Colon (tissue), 2 donors: ENCODE measurements at regions not wholly inside any gene's neighbourhood (a gene's known extent, or its start where the extent isn't known, plus 50 kb on each side); places are given as distances from the start of the nearest gene placed in this dataset.

ENCODE experiments used
- FAIRE-seq: peaks from 2 replicates; lab custom pipeline; 2012; peaks lifted over from hg19 to GRCh38; lab: Jason Lieb, UNC
- donor health status: control.
- donor health status: control.

- FAIRE-seq, result no peak
Measured at GRCh38 chr16:86411897-86412296, 98.4 kb upstream of the FOXF1 start.

GRCh38 chr16:86414991-86415740, 95.2 kb upstream of the FOXF1 start:
- FAIRE-seq, result no peak

DNA sequence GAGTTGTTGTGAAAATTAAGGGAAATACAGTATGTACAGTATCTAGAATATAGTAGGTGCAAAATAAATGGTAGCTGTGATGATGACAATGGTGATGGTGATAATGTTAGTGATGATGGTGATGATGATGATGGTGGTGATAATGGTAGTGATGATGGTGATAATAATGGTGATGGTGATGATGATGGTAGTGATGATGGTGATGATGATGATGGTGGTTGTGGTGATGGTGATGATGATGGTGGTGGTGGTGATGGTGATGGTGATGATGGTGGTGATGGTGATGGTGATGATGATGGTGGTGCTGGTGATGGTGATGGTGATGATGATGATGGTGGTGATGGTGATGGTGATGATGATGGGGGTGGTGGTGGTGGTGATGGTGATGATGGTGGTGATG, 91.3 kb upstream of the FOXF1 start:
- FAIRE-seq, result no peak

DNA sequence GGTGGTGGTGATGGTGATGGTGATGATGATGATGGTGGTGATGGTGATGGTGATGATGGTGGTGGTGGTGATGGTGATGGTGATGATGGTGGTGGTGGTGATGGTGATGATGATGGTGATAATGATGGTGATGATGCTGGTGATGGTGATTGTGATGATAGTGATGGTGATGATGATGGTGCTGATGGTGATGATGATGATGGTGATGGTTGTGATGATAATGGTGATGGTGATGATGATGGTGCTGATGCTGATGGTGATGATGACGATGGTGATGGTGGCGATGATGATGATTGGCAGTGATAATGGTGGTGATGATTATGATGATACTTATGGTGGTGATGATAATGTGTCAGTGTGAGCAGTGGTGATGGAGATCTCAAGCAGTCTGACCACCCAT, 90.8 kb upstream of the FOXF1 start:
- peak; percentile 58 for FAIRE-seq

DNA sequence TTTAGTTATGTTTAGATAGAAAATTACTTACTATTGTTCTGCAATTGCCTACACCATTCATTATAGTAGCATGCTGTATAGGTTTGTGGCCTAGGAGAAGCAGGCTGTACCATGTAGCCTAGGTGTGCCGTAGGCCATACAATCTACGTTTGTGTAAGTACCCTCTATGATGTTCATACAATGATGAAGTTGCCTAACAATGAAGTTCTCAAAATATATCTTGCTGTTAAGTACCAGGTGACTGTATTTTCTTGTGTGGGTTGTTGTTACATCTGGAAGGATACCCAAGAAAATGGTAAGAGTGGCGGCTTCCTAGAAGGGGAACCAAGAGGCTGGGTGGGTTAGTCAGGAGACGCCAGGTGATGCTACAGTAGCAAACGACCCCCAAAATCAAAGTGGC, 88.3 kb upstream of the FOXF1 start:
- FAIRE-seq, result no peak

DNA sequence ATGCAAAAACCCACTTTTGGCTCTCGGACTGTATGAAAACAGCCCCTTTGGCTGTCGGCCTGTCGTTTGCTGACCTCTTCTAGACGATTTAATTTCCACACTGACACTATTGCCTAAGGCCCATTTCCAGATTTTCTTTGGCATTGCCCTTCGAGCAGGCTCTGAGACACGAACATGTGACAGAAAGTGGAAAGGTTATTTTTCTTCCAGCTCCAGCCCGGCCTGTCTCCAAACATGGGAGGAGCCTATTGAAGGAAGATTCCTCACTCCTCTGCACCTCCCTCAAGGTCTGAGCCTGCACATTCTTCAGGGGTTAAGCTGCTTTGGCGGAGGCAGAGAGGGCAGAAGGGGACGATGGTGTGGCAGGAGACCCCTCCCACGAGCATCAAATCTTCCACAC, 85.9 kb upstream of the FOXF1 start:
- FAIRE-seq, result no peak

GRCh38 chr16:86424985-86425384, 85.3 kb upstream of the FOXF1 start:
- FAIRE-seq, result no peak

DNA sequence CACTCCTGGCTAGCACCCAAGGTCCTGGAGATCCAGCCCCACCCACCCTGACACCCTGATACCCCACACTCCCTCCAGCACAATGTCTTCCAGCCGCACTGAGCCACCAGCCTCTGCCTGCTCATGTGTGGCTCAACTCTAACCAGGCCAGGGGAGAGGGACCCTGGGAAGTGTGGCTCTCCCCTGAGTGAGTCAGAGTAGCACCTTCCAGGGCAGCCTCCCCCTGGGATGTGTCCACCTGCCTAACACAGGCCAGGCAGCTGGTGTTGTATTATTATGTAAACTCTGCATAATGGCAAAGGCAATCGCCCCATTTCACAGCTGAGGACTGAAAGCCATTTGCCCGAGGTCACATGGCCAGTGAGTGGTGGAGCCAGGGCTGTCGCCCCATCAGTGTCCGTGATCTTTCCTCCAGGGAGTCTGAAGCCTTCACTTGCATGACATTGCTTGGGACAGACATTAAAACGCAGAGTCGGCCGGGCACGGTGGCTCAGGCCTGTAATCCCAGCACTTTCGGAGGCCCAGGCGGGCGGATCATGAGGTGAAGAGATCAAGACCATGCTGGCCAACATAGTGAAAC, 84.2 kb upstream of the FOXF1 start:
- no peak for FAIRE-seq

GRCh38 chr16:86427433-86427851, 82.9 kb upstream of the FOXF1 start:
- no peak for FAIRE-seq

- no peak for FAIRE-seq
Measured at GRCh38 chr16:86428729-86429517, 81.4 kb upstream of the FOXF1 start.

GRCh38 chr16:86429663-86430062, 80.7 kb upstream of the FOXF1 start:
- no peak for FAIRE-seq

DNA sequence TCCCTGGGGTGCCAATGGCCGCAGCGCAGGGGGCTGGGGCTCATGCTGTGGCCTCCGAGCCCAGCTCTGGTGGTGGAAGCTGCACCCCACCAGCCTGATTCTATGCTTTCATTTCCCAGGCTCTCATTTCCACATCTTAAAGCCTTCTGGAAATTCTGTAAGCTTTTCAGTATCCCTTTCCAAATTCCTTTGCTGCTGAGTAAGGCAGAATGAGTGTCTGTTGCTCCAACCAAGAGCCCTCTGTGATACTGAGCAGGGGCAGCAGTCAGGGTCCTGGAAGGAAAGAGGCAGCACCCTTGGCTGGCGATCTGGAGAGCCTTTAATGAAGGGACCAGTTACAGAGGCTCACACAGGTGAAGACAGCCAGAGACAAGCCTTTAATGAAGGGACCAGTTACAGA, 79.5 kb upstream of the FOXF1 start:
- no peak for FAIRE-seq

DNA sequence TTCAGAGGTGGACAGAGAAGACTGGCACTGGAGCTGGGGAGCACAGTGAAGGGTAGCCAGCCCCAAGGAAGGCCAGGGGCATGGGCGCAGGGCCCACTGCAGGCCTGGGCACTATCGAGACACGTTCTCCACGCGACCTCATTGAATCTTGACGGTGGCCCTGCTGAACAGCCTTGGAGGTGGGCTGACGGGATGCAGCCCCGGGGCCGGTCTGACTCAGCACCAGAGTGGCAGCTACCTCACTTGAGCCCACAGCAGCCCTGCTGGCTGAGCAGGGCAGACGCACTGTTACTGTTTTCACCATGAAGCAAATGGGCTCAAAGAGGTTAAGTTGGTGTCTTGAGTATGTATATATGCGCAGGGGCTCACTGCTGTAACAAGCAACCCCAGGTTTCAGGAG, 78.8 kb upstream of the FOXF1 start:
- no peak for FAIRE-seq

DNA sequence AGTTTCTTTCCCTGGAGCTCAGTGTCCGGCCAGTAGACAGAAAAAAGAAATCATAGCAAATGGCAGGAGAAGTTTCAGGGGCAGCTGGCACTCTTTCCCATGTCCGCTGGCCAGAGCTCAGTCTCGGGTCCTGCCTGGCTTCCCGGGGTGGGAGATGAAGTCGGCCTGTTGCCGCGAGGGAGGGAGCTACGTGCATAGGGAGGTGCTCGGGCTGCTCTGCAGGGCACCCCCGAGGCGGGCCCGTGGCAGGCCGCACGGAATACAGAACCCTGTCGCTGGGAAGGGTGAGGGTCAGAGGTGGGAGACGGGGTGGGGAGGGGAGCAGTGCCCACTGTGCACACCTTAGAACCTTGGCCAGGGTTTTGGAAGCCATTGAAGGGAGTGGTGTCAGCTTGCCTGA, 78.3 kb upstream of the FOXF1 start:
- no peak for FAIRE-seq

DNA sequence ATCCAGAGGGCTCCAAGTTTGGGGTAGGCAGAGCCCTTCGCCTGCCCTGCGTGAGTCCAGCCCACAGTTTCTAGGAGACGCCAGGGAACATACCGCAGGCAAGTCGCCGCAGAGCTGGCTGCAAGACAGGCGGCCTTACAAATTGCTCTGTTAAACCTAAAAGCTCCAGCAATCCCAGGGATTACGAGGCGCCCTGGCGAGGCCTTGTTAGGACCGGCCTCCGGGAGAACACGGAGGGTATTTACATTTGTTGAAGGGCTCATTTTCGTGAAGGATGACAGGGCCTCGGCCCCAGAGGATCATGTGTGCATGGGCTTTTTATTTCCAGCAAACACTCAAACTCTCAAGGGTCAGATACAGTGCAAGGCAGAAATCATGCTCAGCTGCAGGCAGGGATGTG, 77.6 kb upstream of the FOXF1 start:
- no peak for FAIRE-seq

DNA sequence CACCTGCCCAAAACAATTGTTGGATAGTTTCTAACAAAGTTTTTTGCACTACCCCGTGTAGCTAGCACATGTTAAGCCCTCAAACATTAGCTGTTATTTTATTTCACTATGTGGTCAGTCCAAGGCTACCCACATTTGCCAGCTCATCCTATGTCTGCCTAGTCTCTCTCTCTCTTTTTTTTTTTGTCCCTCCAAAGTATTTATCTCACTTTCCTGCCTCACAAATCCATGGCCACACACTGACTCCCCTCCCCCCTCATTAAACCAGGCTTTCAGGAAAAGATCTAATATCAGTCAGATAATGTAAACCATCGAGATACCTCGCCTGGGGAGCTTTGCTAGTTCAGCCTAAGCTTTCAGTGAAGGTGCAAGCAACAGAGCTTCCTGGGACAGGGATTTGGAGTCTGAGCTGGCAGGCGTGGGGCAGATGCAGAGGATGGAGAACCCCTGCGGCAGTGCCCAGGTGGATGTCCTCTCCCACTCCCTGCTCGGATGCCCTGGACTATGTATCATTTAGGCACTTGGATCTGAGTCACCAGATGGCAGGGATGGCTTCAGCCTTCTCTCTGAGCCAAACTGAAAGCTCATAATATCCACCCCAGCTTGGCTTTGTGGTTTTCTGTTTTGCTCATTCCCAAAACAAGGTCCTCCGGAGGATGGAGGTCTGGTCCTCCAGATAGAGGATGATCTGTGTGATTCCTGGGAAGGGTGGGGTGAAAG, 73.7 kb upstream of the FOXF1 start:
- FAIRE-seq, result no peak

- no peak for FAIRE-seq
Measured at GRCh38 chr16:86437348-86437747, 73.0 kb upstream of the FOXF1 start.

GRCh38 chr16:86442703-86443102, 67.6 kb upstream of the FOXF1 start:
- FAIRE-seq, result no peak

DNA sequence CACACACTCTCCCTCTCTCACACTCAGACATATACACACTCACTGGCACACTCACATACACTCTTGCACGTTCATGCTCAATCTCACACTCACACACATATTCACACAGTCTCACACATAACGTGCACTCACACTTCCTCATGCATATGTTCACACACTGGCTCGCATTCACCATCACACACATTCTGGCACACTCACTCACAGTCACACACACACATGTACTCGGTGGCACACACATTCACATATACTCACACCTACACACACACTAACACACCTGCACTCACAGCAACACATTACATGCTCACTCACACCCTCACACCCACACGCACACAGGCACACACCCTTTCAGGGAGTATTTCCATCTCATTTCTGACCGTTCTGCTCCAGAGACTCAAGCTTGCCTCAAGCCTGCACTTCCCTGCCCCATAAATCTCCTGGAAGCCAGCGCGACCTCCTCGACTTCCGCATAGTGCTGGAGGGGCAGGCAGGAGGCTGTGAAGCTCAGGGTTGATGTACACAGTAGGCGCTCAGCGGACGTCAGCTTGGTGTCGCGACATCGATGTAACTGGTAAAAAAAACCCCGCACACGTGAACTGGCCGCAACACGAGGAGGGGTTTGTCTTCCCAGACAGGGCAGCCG, 66.7 kb upstream of the FOXF1 start:
- FAIRE-seq, result no peak

DNA sequence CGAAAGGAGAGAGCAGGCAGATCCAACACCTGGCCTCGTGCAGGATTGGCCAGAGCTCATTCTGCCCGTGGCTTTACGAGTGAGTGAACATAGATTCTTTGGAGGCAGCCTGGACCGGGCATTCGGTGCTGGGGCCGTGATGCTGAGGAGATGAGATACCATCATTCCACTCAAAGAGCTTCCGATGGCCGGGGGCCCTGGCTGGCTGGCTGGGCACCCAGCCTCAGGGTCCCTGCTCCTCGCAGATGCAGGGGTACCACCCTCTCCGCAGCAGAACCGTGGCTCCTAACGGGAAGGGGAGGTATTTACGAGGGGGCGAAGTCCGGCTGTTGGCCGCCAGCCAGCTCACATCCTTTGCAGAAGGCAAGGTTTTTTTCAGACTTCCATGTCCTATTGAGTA, 66.1 kb upstream of the FOXF1 start:
- FAIRE-seq, result no peak

- no peak for FAIRE-seq
Measured at GRCh38 chr16:86444661-86445060, 65.7 kb upstream of the FOXF1 start.

- FAIRE-seq, result no peak
Measured at GRCh38 chr16:86446279-86446678, 64.0 kb upstream of the FOXF1 start.
